GM23338 (cell line): ENCODE measurements at regions not wholly inside any gene's neighbourhood (a gene's known extent, or its start where the extent isn't known, plus 50 kb on each side); places are given as distances from the start of the nearest gene placed in this dataset.

Source experiments
- ATAC-seq: fragments of 200-7000 bp; cut with Tn5 transposase; 3 replicates; pipeline ENCODE4 v1.9.1; 2020
- DNase-seq: peaks from one replicate; pipeline ENCODE4 v3.0.0-alpha.2; 2015; ENCODE audit warnings: low spot score
- H2AFZ ChIP-seq: fragments of 200-600 bp; sonication (generic); 2 replicates; pipeline ENCODE4 v1.8.0; 2016; ENCODE audit warnings: antibody characterized with exemption, mild to moderate bottlenecking, moderate library complexity
- H3F3A ChIP-seq: fragments of 200-600 bp; sonication (generic); replicated peaks from 2 replicates; pipeline ENCODE4 v1.8.0; 2017; ENCODE audit warnings: antibody characterized with exemption, mixed run types, low read depth
- H3K27ac ChIP-seq: fragments of 200-600 bp; sonication (generic); 2 replicates; pipeline ENCODE4 v1.6.1; 2016; ENCODE audit warnings: low read depth
- H3K27me3 ChIP-seq: fragments of 200-600 bp; sonication (generic); 2 replicates; pipeline ENCODE4 v1.8.0; 2016; ENCODE audit warnings: mild to moderate bottlenecking, mixed run types, moderate library complexity; ENCODE audit not compliant: insufficient read depth
- H3K36me3 ChIP-seq: fragments of 200-600 bp; sonication (generic); 2 replicates; pipeline ENCODE4 v1.8.0; 2016; ENCODE audit warnings: mild to moderate bottlenecking; ENCODE audit not compliant: insufficient read depth
- H3K4me1 ChIP-seq: fragments of 200-600 bp; sonication (generic); 2 replicates; pipeline ENCODE4 v1.8.0; 2016; ENCODE audit warnings: mild to moderate bottlenecking, moderate library complexity; ENCODE audit not compliant: insufficient read depth
- H3K4me2 ChIP-seq: fragments of 200-600 bp; sonication (generic); 2 replicates; pipeline ENCODE4 v1.7.1; 2017; ENCODE audit warnings: mixed run types
- H3K4me3 ChIP-seq: fragments of 200-600 bp; sonication (generic); 2 replicates; pipeline ENCODE4 v1.6.1; 2016; ENCODE audit warnings: mixed run types
- H3K79me2 ChIP-seq: fragments of 200-600 bp; sonication (generic); replicated peaks from 2 replicates; pipeline ENCODE4 v1.8.0; 2017; ENCODE audit warnings: mild to moderate bottlenecking; ENCODE audit not compliant: insufficient read depth
- H3K9me2 ChIP-seq: fragments of 200-600 bp; sonication (generic); 2 replicates; pipeline ENCODE4 v1.8.0; 2017; ENCODE audit not compliant: insufficient read depth
- H4K20me1 ChIP-seq: fragments of 200-600 bp; sonication (generic); replicated peaks from 2 replicates; pipeline ENCODE4 v1.8.0; 2017; ENCODE audit warnings: mild to moderate bottlenecking; ENCODE audit not compliant: insufficient read depth
- H3K27ac Mint-ChIP-seq: 2 replicates; pipeline ENCODE4 v1.8.0; 2020; ENCODE audit warnings: inconsistent platforms, mild to moderate bottlenecking, moderate library complexity, mixed read lengths
- H3K27me3 Mint-ChIP-seq: 3 replicates; pipeline ENCODE4 v1.8.0; 2022; ENCODE audit warnings: low read depth, mild to moderate bottlenecking, moderate library complexity, mixed read lengths, inconsistent platforms; ENCODE audit not compliant: insufficient read depth, poor library complexity
- H3K36me3 Mint-ChIP-seq: 3 replicates; pipeline ENCODE4 v1.8.0; 2021; ENCODE audit warnings: low read depth, mild to moderate bottlenecking, inconsistent platforms, moderate library complexity, mixed read lengths
- H3K4me1 Mint-ChIP-seq: 3 replicates; pipeline ENCODE4 v1.8.0; 2020; ENCODE audit warnings: mild to moderate bottlenecking, inconsistent platforms, mixed read lengths
- H3K4me3 Mint-ChIP-seq: 3 replicates; pipeline ENCODE4 v1.8.0; 2021; ENCODE audit warnings: moderate library complexity, mild to moderate bottlenecking, inconsistent platforms, mixed read lengths
- H3K9me3 Mint-ChIP-seq: 3 replicates; pipeline ENCODE4 v1.8.0; 2020; ENCODE audit warnings: moderate library complexity, mild to moderate bottlenecking, inconsistent platforms, mixed read lengths
- EZH2 ChIP-seq: fragments of 200-600 bp; sonication (generic); IDR thresholded peaks from one replicate; pipeline ENCODE4 v1.8.0; 2017; ENCODE audit warnings: antibody characterized with exemption, mild to moderate bottlenecking, low read depth; ENCODE audit not compliant: unreplicated experiment
- EZH2phosphoT487 ChIP-seq: fragments of 200-600 bp; sonication (generic); IDR thresholded peaks from one replicate; pipeline ENCODE4 v1.8.1; 2018; ENCODE audit warnings: antibody characterized with exemption; ENCODE audit not compliant: unreplicated experiment
- JUNB ChIP-seq: IDR thresholded peaks from one replicate; pipeline ENCODE4 v1.6.1; 2016; ENCODE audit warnings: antibody characterized with exemption; ENCODE audit not compliant: unreplicated experiment
- NANOG ChIP-seq: IDR thresholded peaks from 2 replicates; pipeline ENCODE4 v1.6.1; 2016; ENCODE audit warnings: antibody characterized with exemption, borderline replicate concordance
- STAT1 ChIP-seq: IDR thresholded peaks from one replicate; pipeline ENCODE4 v1.6.1; 2016; ENCODE audit warnings: antibody characterized with exemption; ENCODE audit not compliant: unreplicated experiment
- ZNF114 ChIP-seq: fragments of 250-450 bp; sonication (Bioruptor Pico); IDR thresholded peaks from 2 replicates; pipeline ENCODE4 v1.5.0; 2020; ENCODE audit warnings: mild to moderate bottlenecking, moderate library complexity
- ZNF331 ChIP-seq: fragments of 250-450 bp; sonication (Bioruptor Pico); IDR thresholded peaks from 2 replicates; pipeline ENCODE4 v1.5.0; 2020; ENCODE audit warnings: low read depth, mild to moderate bottlenecking, moderate library complexity
- TF ChIP-seq, protein P1 (sequence below): IDR thresholded peaks from one replicate; pipeline ENCODE4 v1.6.1; 2018; ENCODE audit warnings: antibody characterized with exemption; ENCODE audit not compliant: unreplicated experiment

- Histone ChIP-seq H3K4me2 (no peak overlapping the region), H3K27me3 (no peaks in the 10 kb centered on the region), H3K36me3 (no peaks in the 10 kb centered on the region), H2AFZ (no peak overlapping the region), H3F3A (no peaks in the 10 kb centered on the region), H4K20me1 (no peaks in the 10 kb centered on the region), H3K79me2 (no peaks in the 10 kb centered on the region), H3K27ac (no peak overlapping the region), H3K4me1 (no peaks in the 10 kb centered on the region), H3K9me2 (0 out of 2 replicates have a peak, but pooled peaks cover 4% of the 10 kb centered on the region), H3K4me3 (no peak overlapping the region)
- ATAC-seq (no peak), DNase-seq (no peak)
- Mint-ChIP-seq H3K27ac (no peak overlapping the region), H3K9me3 (no peaks in the 10 kb centered on the region), H3K4me1 (no peaks in the 10 kb centered on the region; the same call in 2 of the 3 replicates), H3K27me3 (peaks cover 5% of the 10 kb centered on the region), H3K4me3 (no peak overlapping the region; the same call in 2 of the 3 replicates), H3K36me3 (no peaks in the 10 kb centered on the region)
- no peak for TF ChIP-seq EZH2phosphoT487
Measured at GRCh38 chr2:2720351-2720750, 389.3 kb upstream of the MYT1L start.

DNA sequence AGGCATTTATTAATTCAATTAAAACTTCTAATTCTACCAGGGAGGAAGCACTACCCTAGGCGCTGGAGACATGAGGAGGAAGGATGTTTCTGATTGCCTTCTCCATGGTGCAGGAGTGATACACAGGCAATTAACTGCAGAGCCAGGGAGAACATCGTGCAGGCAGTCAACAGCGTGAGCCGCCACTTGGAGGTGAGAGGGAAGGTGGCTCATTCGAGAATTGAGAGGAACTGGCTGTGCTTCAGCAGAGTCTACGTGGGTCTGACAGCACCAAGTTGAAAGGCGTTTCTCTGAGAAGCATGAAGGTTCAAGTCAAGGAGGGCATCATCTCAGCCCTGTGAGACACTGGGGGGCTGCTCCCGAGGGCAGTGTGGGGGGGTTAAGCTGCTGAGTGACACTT is 388.7 kb upstream of the MYT1L start:
- no peak for DNase-seq
- no peaks in the 10 kb centered on the region for H3K79me2 ChIP-seq
- no peaks in the 10 kb centered on the region for H3K4me1 ChIP-seq
- H3K27me3 ChIP-seq, result no peaks in the 10 kb centered on the region
- H3K4me3 Mint-ChIP-seq, result no peak overlapping the region
- no peaks in the 10 kb centered on the region for H3F3A ChIP-seq
- H4K20me1 ChIP-seq, result no peaks in the 10 kb centered on the region
- H3K4me2 ChIP-seq, result no peak overlapping the region
- H3K9me2 ChIP-seq, result 0 out of 2 replicates have a peak, but pooled peaks cover 4% of the 10 kb centered on the region
- no peak for TF ChIP-seq NANOG
- TF ChIP-seq, protein P1, sequence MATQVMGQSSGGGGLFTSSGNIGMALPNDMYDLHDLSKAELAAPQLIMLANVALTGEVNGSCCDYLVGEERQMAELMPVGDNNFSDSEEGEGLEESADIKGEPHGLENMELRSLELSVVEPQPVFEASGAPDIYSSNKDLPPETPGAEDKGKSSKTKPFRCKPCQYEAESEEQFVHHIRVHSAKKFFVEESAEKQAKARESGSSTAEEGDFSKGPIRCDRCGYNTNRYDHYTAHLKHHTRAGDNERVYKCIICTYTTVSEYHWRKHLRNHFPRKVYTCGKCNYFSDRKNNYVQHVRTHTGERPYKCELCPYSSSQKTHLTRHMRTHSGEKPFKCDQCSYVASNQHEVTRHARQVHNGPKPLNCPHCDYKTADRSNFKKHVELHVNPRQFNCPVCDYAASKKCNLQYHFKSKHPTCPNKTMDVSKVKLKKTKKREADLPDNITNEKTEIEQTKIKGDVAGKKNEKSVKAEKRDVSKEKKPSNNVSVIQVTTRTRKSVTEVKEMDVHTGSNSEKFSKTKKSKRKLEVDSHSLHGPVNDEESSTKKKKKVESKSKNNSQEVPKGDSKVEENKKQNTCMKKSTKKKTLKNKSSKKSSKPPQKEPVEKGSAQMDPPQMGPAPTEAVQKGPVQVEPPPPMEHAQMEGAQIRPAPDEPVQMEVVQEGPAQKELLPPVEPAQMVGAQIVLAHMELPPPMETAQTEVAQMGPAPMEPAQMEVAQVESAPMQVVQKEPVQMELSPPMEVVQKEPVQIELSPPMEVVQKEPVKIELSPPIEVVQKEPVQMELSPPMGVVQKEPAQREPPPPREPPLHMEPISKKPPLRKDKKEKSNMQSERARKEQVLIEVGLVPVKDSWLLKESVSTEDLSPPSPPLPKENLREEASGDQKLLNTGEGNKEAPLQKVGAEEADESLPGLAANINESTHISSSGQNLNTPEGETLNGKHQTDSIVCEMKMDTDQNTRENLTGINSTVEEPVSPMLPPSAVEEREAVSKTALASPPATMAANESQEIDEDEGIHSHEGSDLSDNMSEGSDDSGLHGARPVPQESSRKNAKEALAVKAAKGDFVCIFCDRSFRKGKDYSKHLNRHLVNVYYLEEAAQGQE, result no peak
- TF ChIP-seq JUNB, result no peak
- no peak for TF ChIP-seq ZNF114 (CRISPR knock-in tag)
- no peak for TF ChIP-seq ZNF331 (CRISPR knock-in tag)
- TF ChIP-seq EZH2, result no peak
- no peaks in the 10 kb centered on the region for H3K36me3 ChIP-seq
- H2AFZ ChIP-seq, result no peak overlapping the region
- no peaks in the 10 kb centered on the region; the same call in 2 of the 3 replicates for H3K4me1 Mint-ChIP-seq
- no peak overlapping the region for H3K27ac Mint-ChIP-seq
- H3K27me3 Mint-ChIP-seq, result peaks cover 5% of the 10 kb centered on the region
- no peak overlapping the region for H3K27ac ChIP-seq
- ATAC-seq, result no peak
- H3K36me3 Mint-ChIP-seq, result no peaks in the 10 kb centered on the region
- no peaks in the 10 kb centered on the region for H3K9me3 Mint-ChIP-seq
- H3K4me3 ChIP-seq, result no peak overlapping the region

- no peaks in the 10 kb centered on the region for H3K36me3 Mint-ChIP-seq
- no peaks in the 10 kb centered on the region for H3K79me2 ChIP-seq
- 0 out of 2 replicates have a peak, but pooled peaks cover 4% of the 10 kb centered on the region for H3K9me2 ChIP-seq
- no peaks in the 10 kb centered on the region; the same call in 2 of the 3 replicates for H3K4me1 Mint-ChIP-seq
- no peak overlapping the region for H3K27ac ChIP-seq
- H3K4me3 ChIP-seq, result no peak overlapping the region
- no peak overlapping the region for H3K27ac Mint-ChIP-seq
- no peak for TF ChIP-seq STAT1
- TF ChIP-seq, protein P1, result peak; percentile 70
- H3K9me3 Mint-ChIP-seq, result no peaks in the 10 kb centered on the region
- no peaks in the 10 kb centered on the region for H4K20me1 ChIP-seq
- no peak overlapping the region for H3K4me2 ChIP-seq
- peaks cover 5% of the 10 kb centered on the region for H3K27me3 Mint-ChIP-seq
- no peaks in the 10 kb centered on the region for H3K4me1 ChIP-seq
- H3K4me3 Mint-ChIP-seq, result no peak overlapping the region
- no peaks in the 10 kb centered on the region for H3K27me3 ChIP-seq
- no peaks in the 10 kb centered on the region for H3F3A ChIP-seq
- no peak overlapping the region for H2AFZ ChIP-seq
- H3K36me3 ChIP-seq, result no peaks in the 10 kb centered on the region
- DNase-seq (no peak), ATAC-seq (no peak)
Measured at GRCh38 chr2:2719015-2719414, 387.9 kb upstream of the MYT1L start.
